Omental fat pad (tissue), 3 donors: ENCODE measurements at regions not wholly inside any gene's neighbourhood (a gene's known extent, or its start where the extent isn't known, plus 50 kb on each side); places are given as distances from the start of the nearest gene placed in this dataset.
"Not testable (repeated sequence)": the region's sequence is repeated elsewhere in the genome, so short reads cannot be mapped to it uniquely, and the experiment has no call there.

ENCODE experiments used
- ATAC-seq: fragments of 150-250 bp; one replicate; pipeline ENCODE4 v1.9.1; 2016; ENCODE audit warnings: mild to moderate bottlenecking, moderate library complexity; ENCODE audit not compliant: low FRiP score
- DNase-seq: peaks from one replicate; pipeline ENCODE4 v3.0.0-alpha.2; 2019; ENCODE audit warnings: low spot score
- TF ChIP-seq, protein P1 (sequence below), 3 donors: fragments of 450-650 bp; IDR thresholded peaks; one replicate each; pipeline ENCODE4 v1.5.1; 2016 to 2017; ENCODE audit warnings: antibody characterized with exemption in 3 of 3, mild to moderate bottlenecking in 3 of 3, moderate library complexity in 2 of 3

DNA sequence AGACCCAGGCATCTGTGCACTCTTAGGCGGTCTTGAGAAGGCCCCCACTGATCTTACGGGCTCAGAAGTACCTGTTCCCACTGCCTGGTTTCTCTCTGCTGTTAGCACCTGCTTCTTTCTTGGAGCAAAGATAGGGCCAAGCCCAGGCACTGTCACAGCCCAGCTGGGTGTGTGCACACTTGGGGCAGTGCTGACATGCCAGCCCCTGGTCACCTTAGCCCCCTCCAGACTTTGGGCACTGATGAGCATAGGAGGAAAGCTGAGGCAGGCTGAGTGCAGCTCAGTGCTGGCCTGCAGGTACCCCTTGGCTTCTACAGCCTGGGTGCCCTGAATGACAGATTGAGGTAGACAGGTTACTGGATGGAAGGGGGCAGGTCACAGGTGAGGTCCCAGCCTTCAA, 105.7 kb upstream of the AHI1 start:
- peak; percentile 23 for ATAC-seq
- TF ChIP-seq, protein P1, sequence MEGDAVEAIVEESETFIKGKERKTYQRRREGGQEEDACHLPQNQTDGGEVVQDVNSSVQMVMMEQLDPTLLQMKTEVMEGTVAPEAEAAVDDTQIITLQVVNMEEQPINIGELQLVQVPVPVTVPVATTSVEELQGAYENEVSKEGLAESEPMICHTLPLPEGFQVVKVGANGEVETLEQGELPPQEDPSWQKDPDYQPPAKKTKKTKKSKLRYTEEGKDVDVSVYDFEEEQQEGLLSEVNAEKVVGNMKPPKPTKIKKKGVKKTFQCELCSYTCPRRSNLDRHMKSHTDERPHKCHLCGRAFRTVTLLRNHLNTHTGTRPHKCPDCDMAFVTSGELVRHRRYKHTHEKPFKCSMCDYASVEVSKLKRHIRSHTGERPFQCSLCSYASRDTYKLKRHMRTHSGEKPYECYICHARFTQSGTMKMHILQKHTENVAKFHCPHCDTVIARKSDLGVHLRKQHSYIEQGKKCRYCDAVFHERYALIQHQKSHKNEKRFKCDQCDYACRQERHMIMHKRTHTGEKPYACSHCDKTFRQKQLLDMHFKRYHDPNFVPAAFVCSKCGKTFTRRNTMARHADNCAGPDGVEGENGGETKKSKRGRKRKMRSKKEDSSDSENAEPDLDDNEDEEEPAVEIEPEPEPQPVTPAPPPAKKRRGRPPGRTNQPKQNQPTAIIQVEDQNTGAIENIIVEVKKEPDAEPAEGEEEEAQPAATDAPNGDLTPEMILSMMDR (IDR thresholded peaks at IDR 0.05) = no peak
- no peak for DNase-seq

DNA sequence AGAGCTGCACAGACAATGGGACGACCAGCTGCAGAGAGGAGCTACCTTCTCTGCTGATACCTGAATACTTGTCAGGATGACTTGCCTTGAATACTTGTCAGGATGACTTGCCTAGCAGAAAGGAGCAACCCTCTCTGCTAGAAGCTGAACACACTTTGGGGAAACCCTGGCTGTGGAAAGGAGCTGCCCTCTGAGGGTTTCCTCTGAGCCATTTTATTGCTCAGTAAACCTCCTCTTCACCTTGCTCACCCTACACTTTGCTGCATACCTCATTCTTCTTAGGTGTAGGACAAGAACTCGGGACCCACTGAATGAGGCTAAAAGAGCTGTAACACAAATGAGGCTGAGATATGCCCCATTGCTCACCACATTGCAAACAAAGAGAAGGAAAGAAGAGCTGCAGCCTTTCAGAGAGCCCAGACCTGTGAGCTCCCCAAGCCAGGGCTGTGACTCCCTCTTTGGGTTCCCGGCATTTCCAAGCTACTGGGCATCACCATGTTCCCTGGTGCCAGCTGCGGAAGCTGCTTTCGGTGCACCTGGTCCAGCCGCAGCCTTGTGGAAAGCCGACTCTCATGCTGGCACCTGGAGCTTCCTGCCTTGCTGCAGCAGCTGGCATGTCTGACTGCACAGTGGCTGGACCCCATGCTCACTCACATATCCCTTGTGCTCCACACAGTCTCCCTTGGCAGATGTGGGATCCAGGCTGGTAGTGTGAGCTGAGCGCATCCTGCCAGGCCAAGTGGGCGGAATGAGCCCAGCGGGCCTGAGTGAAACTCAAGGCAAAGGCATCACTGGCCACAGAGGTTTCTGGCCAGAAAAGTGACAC, 106.7 kb upstream of the AHI1 start:
- DNase-seq (no peak), ATAC-seq (no peak)
- TF ChIP-seq, protein P1 (IDR thresholded peaks at IDR 0.05) = no peak

DNA sequence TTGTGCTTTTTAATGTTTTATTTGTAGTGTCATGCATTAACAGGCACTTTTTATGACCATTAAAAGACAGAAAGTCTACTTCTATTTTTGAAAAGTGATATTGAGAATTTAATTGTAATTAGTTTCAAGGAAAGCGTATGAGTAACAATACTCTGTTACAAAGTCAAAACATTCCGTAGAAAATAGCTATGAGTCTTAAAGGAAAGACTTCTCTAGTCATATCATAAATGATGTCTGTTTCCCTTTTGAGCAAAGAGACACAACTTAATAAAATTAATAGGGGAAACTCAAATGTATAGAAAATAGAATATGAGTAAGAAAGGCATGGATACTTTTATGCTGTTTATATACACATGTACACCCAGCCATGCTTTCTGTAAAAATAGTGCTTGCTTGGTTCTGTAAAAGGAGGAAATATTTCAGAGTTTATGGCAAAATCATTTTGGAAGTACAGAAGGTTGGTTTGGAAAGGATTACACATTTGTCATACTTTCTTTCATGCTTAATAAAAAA, 107.8 kb upstream of the AHI1 start:
- DNase-seq (no peak), ATAC-seq (no peak)
- TF ChIP-seq, protein P1 (IDR thresholded peaks at IDR 0.05) = no peak

DNA sequence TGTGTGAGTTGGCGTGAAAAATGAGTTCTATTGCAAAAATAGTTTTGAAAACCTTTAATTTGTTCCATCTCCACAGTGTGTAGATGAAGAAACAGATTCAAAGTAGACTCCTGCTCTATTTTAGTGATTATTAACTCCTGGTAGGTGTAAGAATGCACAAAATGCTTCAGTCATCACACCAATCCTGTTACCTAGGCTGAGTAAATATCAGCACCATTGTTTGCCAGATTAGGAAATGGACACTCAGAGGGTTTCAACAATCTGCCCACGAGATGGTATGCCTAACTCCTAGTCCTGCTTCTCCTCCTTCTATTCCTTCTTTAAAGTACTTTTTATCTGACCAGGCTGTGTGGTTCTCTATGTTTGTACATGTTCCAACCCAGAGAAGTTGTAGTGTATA, 108.9 kb upstream of the AHI1 start:
- DNase-seq (no peak), ATAC-seq (no peak)
- TF ChIP-seq, protein P1 (IDR thresholded peaks at IDR 0.05) = no peak

DNA sequence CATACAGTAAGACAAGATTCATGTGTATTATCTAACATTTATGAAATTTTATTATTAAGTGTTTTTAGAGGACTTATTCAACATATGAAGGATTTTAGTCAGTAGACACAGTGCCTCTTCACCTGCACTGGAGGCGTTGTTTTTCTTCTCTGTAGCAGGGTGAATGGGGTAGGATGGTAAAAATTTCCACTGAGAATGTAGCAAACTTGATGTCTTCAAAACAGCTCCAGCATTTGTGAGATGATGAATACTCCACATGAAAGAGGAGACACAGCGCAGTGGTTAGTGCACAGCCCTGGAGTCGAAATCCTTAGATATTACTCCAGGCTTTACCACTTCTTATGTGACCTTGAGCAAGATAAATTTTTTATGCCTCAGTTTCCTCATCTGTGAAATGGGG, 110.5 kb upstream of the AHI1 start:
- TF ChIP-seq, protein P1 (IDR thresholded peaks at IDR 0.05) = no peak
- DNase-seq (no peak), ATAC-seq (no peak)

DNA sequence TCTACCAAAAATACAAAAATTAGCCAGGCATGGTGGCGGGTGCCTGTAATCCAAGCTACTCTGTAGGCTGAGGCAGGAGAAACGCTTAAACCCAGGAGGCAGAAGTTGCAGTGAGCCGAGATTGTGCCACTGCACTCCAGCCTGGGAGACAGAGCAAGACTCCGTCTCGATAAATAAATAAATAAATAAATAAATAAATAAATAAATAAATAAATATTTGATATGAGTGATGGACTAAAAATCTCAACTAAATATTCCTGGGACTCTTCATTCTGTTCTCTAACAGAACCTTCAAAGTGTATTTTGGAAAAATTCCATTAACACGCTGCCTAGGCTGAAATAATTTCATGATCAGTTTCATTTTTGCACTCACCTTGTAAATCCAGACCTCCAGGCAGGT, 112.7 kb upstream of the AHI1 start:
- not testable (repeated sequence) for DNase-seq, ATAC-seq

DNA sequence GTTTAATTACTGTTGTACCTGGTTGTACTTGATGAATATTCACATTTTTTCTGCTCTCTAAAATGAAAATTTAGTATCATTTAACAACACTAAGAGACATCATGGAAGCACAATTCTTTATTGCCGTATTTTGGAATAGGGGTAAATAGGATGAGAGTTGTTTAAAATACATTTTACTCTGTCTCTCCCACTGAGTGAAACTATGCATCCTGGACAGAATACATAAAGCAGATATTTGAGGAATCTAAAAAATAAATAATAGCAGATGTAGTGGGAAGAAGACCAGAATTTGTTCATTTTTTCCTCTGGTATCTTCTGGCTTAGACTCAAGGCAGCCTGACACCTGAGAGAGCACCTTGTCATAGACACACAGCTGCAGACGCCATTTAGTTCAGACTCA, 119.1 kb upstream of the AHI1 start:
- TF ChIP-seq, protein P1 (IDR thresholded peaks at IDR 0.05) = no peak
- DNase-seq = no peak
- ATAC-seq = no peak
